Fibroblast of the aortic adventitia (primary cell): ENCODE measurements at regions not wholly inside any gene's neighbourhood (a gene's known extent, or its start where the extent isn't known, plus 50 kb on each side); places are given as distances from the start of the nearest gene placed in this dataset.

Experiments
- DNase-seq: peaks from one replicate; pipeline ENCODE4 v3.0.0-alpha.2; 2010; ENCODE audit warnings: low read depth
- H3K4me3 ChIP-seq: 2 replicates; pipeline ENCODE4 v1.5.1; 2011; ENCODE audit warnings: low read depth, mild to moderate bottlenecking, control low read depth, low read length, moderate library complexity
- CTCF ChIP-seq: IDR thresholded peaks from 2 replicates; pipeline ENCODE4 v1.5.1; 2011; ENCODE audit warnings: mild to moderate bottlenecking, low read length, control low read depth, inconsistent platforms; ENCODE audit not compliant: insufficient read depth

- no peak for TF ChIP-seq CTCF
- no peak for DNase-seq
These were observed 154.4 kb downstream of the NOC3L start for GRCh38 chr10:94208315-94208714.

GRCh38 chr10:94210440-94211168 is 152.1 kb downstream of the NOC3L start:
- DNase-seq = no peak
- TF ChIP-seq CTCF = no peak
- no peak overlapping the region for H3K4me3 ChIP-seq

More at GRCh38 chr10:94208315-94208714, 154.4 kb downstream of the NOC3L start:
- H3K4me3 ChIP-seq = no peak overlapping the region

GRCh38 chr10:94211169-94211510 is 151.6 kb downstream of the NOC3L start:
- DNase-seq = no peak
- no peak overlapping the region for H3K4me3 ChIP-seq
- TF ChIP-seq CTCF = no peak

GRCh38 chr10:94213001-94213530 is 149.7 kb downstream of the NOC3L start:
- TF ChIP-seq CTCF = no peak
- H3K4me3 ChIP-seq = no peak overlapping the region
- DNase-seq = peak; percentile 59

- no peak for TF ChIP-seq CTCF
- H3K4me3 ChIP-seq = no peak overlapping the region
- no peak for DNase-seq
These were observed 148.8 kb downstream of the NOC3L start for GRCh38 chr10:94213980-94214379.

GRCh38 chr10:94214481-94214893 is 148.3 kb downstream of the NOC3L start:
- no peak overlapping the region for H3K4me3 ChIP-seq
- no peak for DNase-seq
- TF ChIP-seq CTCF = no peak

DNA sequence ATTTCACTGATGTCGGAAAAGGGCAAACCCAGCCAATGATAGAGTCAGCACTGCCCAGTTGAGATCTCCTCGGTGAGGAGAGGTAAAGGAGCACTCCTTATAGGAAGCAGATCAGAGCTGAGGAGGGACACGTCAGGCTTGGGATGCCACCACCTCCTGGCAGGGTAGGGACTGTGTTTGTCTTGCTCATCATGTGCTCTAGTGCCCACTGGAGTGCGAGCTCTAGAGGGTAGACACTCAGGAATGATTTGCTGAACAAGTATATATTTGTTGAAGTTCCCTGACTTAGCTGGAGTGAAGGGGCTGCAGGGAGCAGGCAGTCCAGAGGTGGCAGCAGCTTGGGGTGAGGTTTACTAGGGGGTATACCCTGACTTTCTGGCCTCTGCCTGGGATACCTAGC is 146.5 kb downstream of the NOC3L start:
- no peak overlapping the region for H3K4me3 ChIP-seq
- no peak for DNase-seq
- TF ChIP-seq CTCF = no peak
